ENCODE measurements at regions not wholly inside any gene's neighbourhood (a gene's known extent, or its start where the extent isn't known, plus 50 kb on each side); places are given as distances from the start of the nearest gene placed in this dataset.

DNA sequence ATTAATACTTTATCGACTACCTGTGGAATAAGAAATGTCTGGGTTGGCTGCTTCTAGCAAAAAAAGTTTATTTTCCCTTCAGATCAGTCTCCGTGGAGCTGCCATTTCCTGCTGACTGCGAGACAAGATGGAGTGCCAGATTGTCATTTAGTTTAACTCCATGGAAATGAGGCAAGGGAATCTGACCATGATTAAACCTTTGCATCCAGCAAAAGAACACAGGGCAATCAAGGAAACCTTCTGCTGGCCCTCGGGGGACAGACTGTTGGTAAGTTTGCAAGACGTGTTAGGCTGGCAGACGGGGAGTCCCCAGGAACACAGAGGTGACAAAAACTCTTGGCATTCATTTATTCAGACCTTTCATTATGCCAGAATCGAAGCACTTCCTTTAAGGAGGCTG lies 52.2 kb upstream of the SPACA1 start:
- DNase-seq (ENCODE audit: low read depth): no peak

DNA sequence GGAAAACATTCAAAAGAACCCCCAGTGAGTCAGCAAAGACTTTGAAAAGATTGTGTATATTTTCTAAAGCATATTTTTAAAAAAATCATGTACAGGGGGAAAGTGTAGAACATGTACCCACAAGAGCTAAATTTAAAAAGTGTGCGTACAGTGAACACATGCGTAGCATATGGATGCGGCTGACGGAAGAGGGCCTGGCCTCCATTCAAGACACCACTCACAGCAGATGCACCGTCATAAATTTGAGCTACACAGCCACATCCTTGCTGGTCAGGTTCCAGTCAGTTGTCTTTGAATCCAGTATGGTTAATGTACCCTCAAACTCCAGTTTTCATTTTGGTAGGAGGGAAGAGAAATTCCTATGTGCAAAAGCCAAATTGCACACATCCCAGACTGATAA lies 54.3 kb upstream of the SPACA1 start:
- no peak for DNase-seq (ENCODE audit: low read depth)

DNA sequence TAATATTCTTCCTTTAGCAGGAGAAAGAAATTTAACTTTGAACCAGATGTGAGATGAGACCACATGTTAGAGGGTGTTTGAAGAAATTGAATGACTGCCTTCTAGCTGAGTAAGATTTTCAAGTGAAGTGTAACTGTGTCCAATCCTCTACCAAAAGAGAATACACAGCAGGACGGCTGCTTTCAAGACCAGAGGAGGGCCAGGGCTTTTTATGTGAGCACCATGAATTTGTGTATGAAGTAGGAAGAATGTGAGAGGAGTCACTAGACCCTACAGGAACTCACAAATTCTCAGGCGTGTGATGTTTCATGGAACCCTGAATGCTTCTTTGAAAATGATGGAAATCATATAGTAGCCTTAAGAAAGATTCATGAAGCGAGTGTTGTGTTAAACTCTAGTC lies 56.8 kb upstream of the SPACA1 start:
- DNase-seq (ENCODE audit: low read depth): no peak

DNA sequence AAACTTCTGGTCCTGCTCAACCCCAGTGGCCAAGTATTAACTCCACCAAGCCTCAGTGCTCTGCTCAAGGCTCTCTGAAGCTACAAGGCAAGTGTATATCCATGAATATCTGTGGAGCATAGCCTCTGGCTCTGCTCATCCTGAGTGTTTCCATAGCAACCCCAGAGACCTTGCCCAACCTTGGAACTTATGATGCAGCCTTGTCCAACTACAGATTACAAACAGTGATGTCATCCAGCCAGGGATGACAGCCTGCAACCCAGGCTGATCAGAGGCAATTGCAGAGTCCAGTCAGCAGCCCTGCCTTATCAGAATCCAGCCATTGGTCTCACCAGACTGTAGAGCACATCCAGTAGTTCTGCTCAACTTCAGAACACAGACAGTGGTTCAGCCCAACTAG lies 65.5 kb upstream of the SPACA1 start:
- no peak for DNase-seq (ENCODE audit: low read depth)

DNA sequence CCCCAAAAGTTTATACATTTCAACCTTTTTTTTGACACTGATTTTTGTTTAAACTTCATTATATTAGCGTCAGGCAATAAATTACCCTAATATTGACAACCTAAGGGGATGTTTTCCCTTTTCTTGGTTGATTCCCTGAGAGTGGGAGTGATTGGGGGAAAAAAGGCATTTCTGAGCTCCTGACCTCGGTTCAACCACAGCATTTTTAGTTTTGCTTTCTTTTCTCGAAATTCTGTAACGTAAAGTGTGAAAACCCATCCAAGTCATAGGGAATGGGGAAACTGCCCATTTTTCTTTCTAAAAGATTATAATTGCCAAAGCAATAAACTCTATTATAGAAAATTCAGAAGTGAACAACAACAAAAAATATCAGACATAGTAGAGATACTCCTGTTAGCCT lies 67.9 kb upstream of the SPACA1 start:
- DNase-seq (ENCODE audit: low read depth): no peak

GRCh38 chr6:87976616-87977015 lies 71.0 kb upstream of the SPACA1 start:
- DNase-seq (ENCODE audit: low read depth): no peak

DNA sequence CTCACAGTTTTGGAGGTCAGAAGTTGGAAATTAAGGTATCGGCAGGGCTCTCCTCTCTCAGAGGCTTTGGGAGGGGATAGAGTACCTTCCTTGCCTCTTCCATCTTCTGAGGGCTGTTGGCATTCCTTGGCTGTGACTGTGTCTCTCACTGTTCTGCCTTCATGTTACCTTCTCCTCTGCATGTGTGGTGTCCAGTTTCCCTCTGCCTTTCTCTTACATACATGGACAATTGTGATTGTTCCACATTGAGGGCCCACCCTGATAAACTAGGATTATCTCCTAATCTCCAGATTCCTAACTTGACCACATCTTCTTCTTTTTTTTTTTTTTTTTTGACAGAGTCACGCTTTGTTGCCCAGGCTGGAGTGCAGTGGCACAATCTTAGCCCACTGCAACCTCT lies 72.1 kb upstream of the SPACA1 start:
- DNase-seq (ENCODE audit: low read depth): no peak

- no peak for DNase-seq (ENCODE audit: low read depth)
Measured at GRCh38 chr6:87972279-87972678, 75.4 kb upstream of the SPACA1 start.

GRCh38 chr6:87971605-87972262 lies 75.9 kb upstream of the SPACA1 start:
- no peak for DNase-seq (ENCODE audit: low read depth)

- DNase-seq (ENCODE audit: low read depth): no peak
Measured at GRCh38 chr6:87968435-87969278, 79.0 kb upstream of the SPACA1 start.

DNA sequence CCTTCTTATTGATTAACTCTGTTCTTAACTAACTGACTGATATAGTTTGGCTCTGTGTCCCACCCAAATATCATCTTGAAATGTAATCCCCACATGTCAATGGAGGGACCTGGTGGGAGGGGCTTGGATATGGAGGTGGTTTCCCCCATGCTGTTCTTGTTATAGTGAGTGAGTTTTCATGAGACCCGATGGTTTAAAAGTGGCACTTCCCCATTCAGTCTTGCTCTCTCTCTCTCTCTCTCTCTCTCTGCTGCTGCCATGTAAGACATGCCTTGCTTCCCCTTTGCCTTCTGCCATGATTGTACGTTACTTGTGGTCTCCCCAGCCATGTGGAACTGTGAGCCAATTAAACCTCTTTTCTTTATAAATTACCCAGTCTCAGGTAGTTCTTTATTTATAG lies 81.8 kb upstream of the SPACA1 start:
- no peak for DNase-seq (ENCODE audit: low read depth)

DNA sequence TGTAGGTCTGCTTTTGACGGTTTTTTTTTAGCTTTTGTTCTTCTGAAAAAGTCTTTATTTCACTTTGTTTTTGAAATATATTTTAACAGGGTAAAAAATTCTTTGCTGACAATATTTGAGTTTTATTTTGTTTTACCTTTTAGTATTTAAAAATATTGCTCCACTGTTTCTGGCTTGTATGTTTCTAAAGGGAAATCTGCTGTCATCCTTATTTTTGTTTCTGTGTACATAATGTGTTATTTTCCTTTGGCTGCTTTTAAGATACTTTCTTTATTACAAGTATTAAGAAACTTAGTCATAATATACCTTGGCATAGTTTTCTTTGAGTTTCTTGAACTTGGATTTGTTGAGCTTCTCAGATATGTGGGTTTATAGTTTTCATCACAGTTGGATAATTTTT lies 88.6 kb upstream of the SPACA1 start:
- DNase-seq (ENCODE audit: low read depth): no peak

DNA sequence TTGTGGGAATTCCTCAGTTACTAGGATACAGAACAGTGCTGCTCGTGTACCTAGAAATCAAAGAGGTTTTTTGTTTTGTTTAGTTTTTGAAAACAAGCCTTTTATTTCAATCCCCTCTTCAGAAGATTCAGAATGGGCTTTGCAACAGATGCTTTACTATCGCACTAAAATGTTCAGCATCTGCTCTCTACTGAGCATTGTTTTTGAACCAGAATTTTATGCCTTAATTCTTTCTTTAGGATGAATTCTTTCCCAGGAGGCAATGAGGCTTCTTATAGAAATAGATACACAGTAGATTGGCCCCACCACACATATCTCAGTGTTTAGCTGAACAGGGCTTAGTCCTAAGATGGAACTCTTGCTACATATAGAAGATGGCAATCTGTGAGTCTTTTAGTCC lies 95.9 kb upstream of the SPACA1 start:
- DNase-seq (ENCODE audit: low read depth): no peak

DNA sequence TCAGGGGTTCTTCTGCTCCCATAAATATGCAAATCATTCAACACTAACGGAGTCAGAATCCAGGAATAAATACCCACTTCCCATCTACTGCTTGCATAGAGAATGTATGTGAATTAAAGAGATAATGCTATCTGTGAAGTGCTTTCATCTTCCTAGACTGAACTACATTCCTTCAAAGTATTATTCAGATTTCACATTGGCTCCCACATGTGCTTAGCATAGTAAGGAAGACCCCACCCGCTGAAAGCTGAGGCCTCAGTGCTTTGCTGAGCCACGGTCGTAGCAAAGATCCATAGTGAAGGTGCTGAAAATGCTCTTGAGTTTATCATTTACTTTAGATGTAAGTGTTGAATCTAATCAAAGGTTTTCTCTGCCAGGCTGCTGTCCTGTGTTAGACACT lies 97.0 kb upstream of the SPACA1 start:
- no peak for DNase-seq (ENCODE audit: low read depth)

- no peak for DNase-seq (ENCODE audit: low read depth)
Measured at GRCh38 chr6:87949194-87949593, 98.4 kb upstream of the SPACA1 start.

GRCh38 chr6:87946669-87947068 lies 101.0 kb upstream of the SPACA1 start:
- DNase-seq (ENCODE audit: low read depth): no peak

DNA sequence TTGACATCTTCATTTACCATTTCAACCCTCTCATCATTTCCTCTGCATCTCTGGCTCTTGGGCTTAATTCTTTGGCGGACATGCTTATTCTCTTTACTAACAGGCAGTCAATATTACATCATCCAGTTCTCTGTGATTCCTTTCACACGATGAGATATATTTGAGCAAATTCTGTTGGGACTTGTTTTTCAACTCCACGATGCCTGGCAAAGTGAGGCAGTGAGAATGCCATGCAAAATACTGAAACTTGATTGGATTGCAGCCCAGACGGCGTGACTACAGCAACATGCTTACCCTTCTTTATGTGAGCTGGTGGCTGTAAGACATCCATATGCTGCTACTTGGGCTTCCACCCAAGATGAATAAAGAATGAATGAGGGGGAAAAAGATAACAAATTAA lies 101.7 kb upstream of the SPACA1 start:
- DNase-seq (ENCODE audit: low read depth): no peak

DNA sequence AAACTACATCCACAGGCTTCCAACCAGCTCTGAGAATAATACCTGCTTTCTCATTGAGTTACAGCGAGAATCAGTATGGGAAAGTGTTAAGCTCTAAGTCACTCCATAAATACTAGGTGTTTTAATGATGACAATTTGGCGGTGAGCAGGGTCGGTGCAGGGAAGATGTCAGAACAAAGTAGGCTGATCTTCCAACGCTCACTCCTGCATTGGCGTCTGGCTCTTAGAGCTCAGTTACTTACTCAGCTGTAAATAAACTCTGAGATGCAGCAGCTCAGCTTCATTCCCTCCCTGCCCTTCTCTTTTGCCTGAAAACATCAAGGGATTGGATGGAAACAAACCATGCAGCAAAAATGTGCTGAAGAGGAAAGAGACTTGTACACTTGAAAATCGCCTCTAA lies 102.5 kb upstream of the SPACA1 start:
- DNase-seq (ENCODE audit: low read depth): no peak

- DNase-seq (ENCODE audit: low read depth): no peak
Measured at GRCh38 chr6:87944541-87944954, 103.1 kb upstream of the SPACA1 start.

DNA sequence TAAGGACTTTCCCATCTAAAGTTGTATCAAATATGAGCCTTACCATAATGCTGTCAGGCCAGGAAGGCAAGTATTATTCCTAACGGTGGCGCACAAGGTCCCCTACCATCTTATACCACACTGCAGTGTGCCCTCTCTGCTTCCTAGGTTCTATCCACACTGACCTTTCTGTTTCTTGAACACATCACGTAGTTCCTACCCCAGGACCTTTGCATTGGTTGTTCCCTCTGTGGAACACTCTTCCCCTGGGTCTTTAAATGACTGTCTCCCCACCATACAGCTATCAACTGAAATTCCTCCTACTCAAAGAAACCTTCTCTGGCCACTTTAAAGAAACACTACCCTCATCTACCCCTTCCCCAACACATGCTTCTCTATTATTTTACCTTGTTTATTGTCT lies 104.5 kb upstream of the SPACA1 start:
- no peak for DNase-seq (ENCODE audit: low read depth)

GRCh38 chr6:87941556-87942358 lies 105.9 kb upstream of the SPACA1 start:
- no peak for DNase-seq (ENCODE audit: low read depth)

DNA sequence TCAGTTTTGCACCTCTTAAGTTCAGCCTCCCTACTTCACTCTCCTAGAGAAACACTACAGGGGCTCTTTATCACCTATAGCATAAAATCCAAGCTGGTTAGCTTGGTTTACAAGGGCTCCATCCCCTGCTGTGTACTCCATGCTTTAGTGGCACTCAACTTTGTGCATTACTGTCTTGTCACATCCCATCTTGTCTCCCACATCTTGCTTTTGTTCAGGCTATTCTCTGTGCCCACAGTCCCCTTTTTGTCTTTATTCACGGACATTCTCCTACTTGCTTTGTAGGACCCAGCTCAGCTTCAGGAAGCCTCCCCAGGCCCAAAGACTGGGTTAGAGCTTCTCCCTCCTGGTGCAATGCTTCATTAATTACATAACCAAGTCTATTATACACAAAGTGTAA lies 107.9 kb upstream of the SPACA1 start:
- DNase-seq (ENCODE audit: low read depth): no peak

GRCh38 chr6:87938287-87938686 lies 109.4 kb upstream of the SPACA1 start:
- no peak for DNase-seq (ENCODE audit: low read depth)

Measured in CMK (cell line).